GM12864 (cell line): ENCODE measurements at regions not wholly inside any gene's neighbourhood (a gene's known extent, or its start where the extent isn't known, plus 50 kb on each side); places are given as distances from the start of the nearest gene placed in this dataset.

Source experiments
- DNase-seq: peaks from one replicate; pipeline ENCODE4 v3.0.0-alpha.2; 2011; ENCODE audit warnings: low read depth
- H3K4me3 ChIP-seq: 2 replicates; pipeline ENCODE4 v1.5.1; 2011; ENCODE audit warnings: mild to moderate bottlenecking, low read depth, low read length, control low read depth
- TF ChIP-seq, protein P1 (sequence below): IDR thresholded peaks from 2 replicates; pipeline ENCODE4 v1.5.1; 2011; ENCODE audit warnings: low read depth, mild to moderate bottlenecking, moderate library complexity, low read length, control low read depth, inconsistent platforms; ENCODE audit errors: missing control alignments

DNA sequence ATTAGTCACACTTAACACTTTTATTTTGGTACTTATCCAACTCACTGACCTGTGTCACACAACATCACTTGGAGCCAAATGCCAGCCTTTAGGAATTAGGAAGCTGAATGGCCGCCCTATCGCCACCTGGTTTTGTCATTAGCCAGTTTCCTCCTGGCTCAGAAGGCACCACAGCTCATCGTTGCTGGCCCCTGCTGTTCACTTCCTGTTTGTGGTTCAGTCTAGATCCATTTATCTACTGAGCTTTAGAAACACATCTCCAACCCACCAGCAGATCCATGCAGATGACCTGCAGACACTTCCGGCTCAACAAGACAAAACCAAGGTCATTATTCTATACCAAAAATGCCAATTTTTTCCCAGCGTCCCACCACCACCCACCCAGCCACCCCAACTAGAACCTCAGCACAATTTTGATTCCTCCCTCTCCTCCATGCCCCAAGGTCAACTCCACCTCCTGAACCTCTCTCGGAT, 193.5 kb upstream of the NEBL start:
- TF ChIP-seq, protein P1, sequence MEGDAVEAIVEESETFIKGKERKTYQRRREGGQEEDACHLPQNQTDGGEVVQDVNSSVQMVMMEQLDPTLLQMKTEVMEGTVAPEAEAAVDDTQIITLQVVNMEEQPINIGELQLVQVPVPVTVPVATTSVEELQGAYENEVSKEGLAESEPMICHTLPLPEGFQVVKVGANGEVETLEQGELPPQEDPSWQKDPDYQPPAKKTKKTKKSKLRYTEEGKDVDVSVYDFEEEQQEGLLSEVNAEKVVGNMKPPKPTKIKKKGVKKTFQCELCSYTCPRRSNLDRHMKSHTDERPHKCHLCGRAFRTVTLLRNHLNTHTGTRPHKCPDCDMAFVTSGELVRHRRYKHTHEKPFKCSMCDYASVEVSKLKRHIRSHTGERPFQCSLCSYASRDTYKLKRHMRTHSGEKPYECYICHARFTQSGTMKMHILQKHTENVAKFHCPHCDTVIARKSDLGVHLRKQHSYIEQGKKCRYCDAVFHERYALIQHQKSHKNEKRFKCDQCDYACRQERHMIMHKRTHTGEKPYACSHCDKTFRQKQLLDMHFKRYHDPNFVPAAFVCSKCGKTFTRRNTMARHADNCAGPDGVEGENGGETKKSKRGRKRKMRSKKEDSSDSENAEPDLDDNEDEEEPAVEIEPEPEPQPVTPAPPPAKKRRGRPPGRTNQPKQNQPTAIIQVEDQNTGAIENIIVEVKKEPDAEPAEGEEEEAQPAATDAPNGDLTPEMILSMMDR = no peak
- DNase-seq = no peak
- no peak overlapping the region for H3K4me3 ChIP-seq

DNA sequence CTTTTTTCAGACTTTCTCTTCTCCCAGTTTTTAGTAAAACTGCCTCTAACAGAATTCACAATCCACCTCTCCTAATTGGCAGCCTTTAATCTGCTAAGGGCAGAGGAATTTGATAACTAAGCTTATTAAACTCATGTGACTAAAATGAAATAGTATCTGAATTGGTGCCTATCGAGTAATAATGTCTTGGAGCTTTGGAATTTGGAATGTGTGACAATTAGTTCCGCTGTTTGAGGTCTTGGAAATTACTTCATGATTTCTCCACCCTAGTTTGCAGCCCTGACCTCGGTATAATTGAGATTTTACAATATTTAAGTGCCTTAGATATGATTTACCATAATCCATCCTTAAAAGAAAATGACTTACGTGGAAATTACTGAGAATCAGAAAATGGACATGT, 190.4 kb upstream of the NEBL start:
- TF ChIP-seq, protein P1 = no peak
- DNase-seq = no peak
- H3K4me3 ChIP-seq = no peak overlapping the region

DNA sequence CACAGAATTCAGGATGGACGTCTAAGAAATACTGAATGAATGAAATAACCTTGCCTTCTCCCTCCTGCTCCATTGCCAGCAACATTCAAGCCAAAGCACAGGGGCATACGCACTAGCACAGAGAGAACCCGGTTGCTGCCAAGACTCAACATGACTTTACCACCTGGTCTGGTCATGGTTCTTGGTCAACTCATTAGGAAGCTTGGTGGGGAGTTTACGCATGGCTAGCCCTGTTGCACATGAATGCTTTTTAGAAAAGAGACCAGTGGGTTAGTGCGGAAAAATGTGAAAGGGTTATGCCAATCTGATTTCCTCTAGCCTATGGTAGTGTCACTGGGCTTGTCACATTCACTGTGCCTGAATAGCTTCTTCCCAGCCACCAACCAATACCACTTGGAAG, 187.6 kb upstream of the NEBL start:
- no peak for DNase-seq
- no peak overlapping the region for H3K4me3 ChIP-seq
- TF ChIP-seq, protein P1 = no peak

DNA sequence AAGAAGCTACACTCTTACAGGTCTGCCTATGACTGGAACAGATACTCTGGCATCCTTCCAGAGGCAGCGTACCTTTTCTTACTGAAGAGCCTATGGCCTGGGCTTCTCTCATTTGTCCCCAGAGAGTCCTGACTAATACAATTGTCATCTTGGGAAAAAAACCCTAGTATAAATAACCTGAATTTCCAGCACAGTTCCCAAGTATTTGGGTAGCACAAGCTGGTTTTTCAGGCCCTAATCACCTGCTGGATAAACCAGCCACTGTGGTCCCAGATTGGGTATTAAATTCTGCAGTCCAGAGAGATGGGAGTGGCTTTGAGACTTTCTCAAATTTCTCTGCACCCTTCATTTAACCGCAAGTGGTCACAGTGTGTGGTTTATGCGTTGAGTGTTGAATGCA, 186.8 kb upstream of the NEBL start:
- TF ChIP-seq, protein P1 = no peak
- no peak overlapping the region for H3K4me3 ChIP-seq
- no peak for DNase-seq

DNA sequence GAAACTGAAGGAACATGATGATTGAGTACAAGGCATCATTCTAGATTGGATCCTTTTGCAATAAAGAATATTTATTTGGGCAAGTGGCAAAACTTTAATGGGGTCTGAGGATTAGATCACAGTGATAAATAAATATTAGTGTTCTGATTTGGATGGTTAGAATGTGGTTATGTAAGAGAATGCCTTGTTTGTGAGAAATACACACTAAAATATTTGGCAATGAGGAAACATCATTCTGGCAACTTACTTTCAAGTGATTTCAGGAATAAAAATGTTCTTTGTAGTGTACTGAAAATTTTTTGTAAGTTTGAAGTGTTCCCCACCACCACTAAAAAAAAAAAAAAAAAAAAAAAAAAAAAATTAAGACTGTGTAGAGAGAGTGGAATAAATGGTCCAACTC, 185.1 kb upstream of the NEBL start:
- no peak overlapping the region for H3K4me3 ChIP-seq
- TF ChIP-seq, protein P1 = no peak

DNA sequence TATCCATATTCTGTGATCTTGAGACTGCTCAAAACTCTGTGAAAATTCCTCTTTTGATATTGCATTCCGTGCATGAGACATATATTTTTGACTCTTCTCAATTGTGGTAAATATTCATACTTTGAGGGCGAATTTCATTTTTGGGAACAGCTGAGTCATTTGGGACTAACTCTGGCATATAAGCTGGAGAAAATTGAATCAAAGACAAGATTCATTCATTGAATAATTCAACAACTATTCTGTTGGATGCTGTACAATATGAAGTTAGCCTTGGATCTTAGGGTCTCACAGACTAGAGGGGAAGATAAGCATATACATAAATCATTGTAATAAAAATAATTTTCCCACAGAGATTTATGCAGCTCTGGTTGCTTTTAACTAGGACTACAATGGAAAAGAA, 183.2 kb upstream of the NEBL start:
- TF ChIP-seq, protein P1 = no peak
- DNase-seq = no peak
- H3K4me3 ChIP-seq = no peak overlapping the region

More for the DNA sequence above, 185.1 kb upstream of the NEBL start:
- DNase-seq = no peak

DNA sequence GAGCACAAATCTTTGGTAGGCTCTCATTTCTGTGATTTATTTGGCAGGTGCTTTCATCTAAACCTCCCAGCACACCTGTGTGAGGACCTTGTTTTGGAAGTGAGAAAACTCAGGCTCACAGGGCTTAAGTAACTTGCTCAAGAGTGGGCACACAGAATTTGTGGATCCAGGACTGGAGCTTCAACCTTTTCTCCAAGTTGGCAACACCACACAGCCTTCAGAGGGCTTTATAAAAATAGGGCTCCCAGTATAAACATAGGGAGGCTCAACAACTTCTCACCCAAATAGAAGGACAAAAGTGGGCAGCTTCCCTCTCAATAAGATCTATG, 182.2 kb upstream of the NEBL start:
- TF ChIP-seq, protein P1 = no peak
- no peak overlapping the region for H3K4me3 ChIP-seq
- DNase-seq = no peak
